ENCODE measurements at regions not wholly inside any gene's neighbourhood (a gene's known extent, or its start where the extent isn't known, plus 50 kb on each side); places are given as distances from the start of the nearest gene placed in this dataset.

DNA sequence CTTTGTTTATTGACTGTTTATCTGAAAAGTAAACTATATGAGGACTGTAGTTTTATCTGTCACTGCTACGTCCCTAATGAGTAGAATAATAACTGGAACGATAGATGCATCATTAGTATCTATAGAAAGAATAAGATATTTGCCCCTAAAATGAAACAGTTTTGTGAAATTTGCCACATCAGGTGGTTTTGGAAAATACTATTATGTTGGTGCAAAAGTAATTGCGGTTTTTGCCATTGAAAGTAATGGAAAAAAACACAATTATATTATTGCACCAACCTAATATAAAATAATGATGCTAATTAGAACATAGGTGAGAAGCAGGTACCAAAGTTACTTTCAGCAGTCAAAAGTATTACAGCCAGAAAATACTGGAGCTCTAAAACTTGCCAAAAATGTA, 158.3 kb downstream of the PABPC4L start:
- Histone ChIP-seq H3K4me1 (ENCODE audit: insufficient read depth, low read length) (no peaks in the 10 kb centered on the region), H2AK5ac (ENCODE audit: insufficient read length, low read length) (no peak overlapping the region), H3T11ph (ENCODE audit: low read length) (no peak overlapping the region), H3K79me2 (ENCODE audit: insufficient read depth, low read length) (no peaks in the 10 kb centered on the region), H3K79me1 (ENCODE audit: insufficient read depth, low read depth, low read length, poor library complexity, severe bottlenecking) (no peaks in the 10 kb centered on the region), H3K9me3 (ENCODE audit: control insufficient read depth, low read depth, low read length) (no peaks in the 10 kb centered on the region), H4K91ac (ENCODE audit: insufficient read length, low read depth, low read length) (no peak overlapping the region), H4K20me1 (ENCODE audit: control insufficient read depth, insufficient read depth, insufficient read length) (no peaks in the 10 kb centered on the region), H4K5ac (ENCODE audit: insufficient read length, low read depth, low read length) (no peak overlapping the region), H3K23ac (ENCODE audit: insufficient read length, low read depth, low read length) (no peak overlapping the region), H3K4me2 (ENCODE audit: insufficient read depth, insufficient read length, low read length) (no peak overlapping the region), H3K27ac (ENCODE audit: insufficient read length, low read depth, low read length) (no peak overlapping the region), H3K9ac (ENCODE audit: extremely low read depth, insufficient read length, low read length) (no peak overlapping the region), H2BK120ac (ENCODE audit: low read depth, low read length, poor library complexity, severe bottlenecking) (no peak overlapping the region), H3K27me3 (ENCODE audit: insufficient read depth, low read length) (no peaks in the 10 kb centered on the region), H2BK15ac (ENCODE audit: low read depth, low read length) (no peak overlapping the region), H2BK12ac (ENCODE audit: insufficient read length, low read depth, low read length) (no peak overlapping the region), H3K4ac (ENCODE audit: low read depth, low read length) (no peak overlapping the region), H3K23me2 (ENCODE audit: insufficient read length, low read depth, low read length, poor library complexity, severe bottlenecking) (no peaks in the 10 kb centered on the region), H3K14ac (ENCODE audit: insufficient read depth, low read length) (no peak overlapping the region), H4K8ac (replicated peaks; ENCODE audit: insufficient read length, low read depth, low read length) (no peak overlapping the region), H2BK5ac (ENCODE audit: insufficient read length, low read length) (no peak overlapping the region), H3K56ac (ENCODE audit: insufficient read length, low read depth, low read length) (no peak overlapping the region), H2BK20ac (ENCODE audit: low read depth, low read length, poor library complexity, severe bottlenecking) (no peak overlapping the region), H3K18ac (ENCODE audit: insufficient read length, low read depth, low read length) (no peak overlapping the region), H2AFZ (ENCODE audit: low read length) (no peak overlapping the region)
- no peaks in the 10 kb centered on the region for H3K27me3 Mint-ChIP-seq (ENCODE audit: low read depth)
- DNase-seq = no peak
- peaks cover 10 to 17% of the 10 kb centered on the region in 2 experiments; a peak in 4 of 5 replicates for H3K9me3 Mint-ChIP-seq
- peaks cover 0 to 19% (median 11%) of the 10 kb centered on the region in 3 experiments; a peak in 5 of 7 replicates for H3K36me3 Mint-ChIP-seq (ENCODE audit: insufficient read depth in 1 of 3, low read depth in 3 of 3)
- TF ChIP-seq, protein P1, sequence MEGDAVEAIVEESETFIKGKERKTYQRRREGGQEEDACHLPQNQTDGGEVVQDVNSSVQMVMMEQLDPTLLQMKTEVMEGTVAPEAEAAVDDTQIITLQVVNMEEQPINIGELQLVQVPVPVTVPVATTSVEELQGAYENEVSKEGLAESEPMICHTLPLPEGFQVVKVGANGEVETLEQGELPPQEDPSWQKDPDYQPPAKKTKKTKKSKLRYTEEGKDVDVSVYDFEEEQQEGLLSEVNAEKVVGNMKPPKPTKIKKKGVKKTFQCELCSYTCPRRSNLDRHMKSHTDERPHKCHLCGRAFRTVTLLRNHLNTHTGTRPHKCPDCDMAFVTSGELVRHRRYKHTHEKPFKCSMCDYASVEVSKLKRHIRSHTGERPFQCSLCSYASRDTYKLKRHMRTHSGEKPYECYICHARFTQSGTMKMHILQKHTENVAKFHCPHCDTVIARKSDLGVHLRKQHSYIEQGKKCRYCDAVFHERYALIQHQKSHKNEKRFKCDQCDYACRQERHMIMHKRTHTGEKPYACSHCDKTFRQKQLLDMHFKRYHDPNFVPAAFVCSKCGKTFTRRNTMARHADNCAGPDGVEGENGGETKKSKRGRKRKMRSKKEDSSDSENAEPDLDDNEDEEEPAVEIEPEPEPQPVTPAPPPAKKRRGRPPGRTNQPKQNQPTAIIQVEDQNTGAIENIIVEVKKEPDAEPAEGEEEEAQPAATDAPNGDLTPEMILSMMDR (conservative IDR thresholded peaks at IDR 0.05) = no peak
- peaks cover 2 to 3% of the 10 kb centered on the region in 2 experiments; a peak in 2 of 4 replicates for H3K4me1 Mint-ChIP-seq
- no peak overlapping the region for H3K27ac Mint-ChIP-seq
- WGBS (ENCODE audit: extremely low coverage, insufficient read length, low lambda C conversion rate) = no CpG with 5 or more reads among the region's 3 CpGs
- H3K4me3 Mint-ChIP-seq = no peak overlapping the region

All from H9 (cell line).